NCI-H2227 treated with DMSO at 0.1 percent for 48 hours (cell line): ENCODE measurements at regions not wholly inside any gene's neighbourhood (a gene's known extent, or its start where the extent isn't known, plus 50 kb on each side); places are given as distances from the start of the nearest gene placed in this dataset.
"Not testable (repeated sequence)": the region's sequence is repeated elsewhere in the genome, so short reads cannot be mapped to it uniquely, and the experiment has no call there.

Experiments
- DNase-seq: peaks from one replicate; lab custom pipeline; 2025; lab: John Stamatoyannopoulos, UW

- DNase-seq: no peak
Measured at GRCh38 chr13:86051134-86052103, 252.2 kb upstream of the SLITRK6 start.

DNA sequence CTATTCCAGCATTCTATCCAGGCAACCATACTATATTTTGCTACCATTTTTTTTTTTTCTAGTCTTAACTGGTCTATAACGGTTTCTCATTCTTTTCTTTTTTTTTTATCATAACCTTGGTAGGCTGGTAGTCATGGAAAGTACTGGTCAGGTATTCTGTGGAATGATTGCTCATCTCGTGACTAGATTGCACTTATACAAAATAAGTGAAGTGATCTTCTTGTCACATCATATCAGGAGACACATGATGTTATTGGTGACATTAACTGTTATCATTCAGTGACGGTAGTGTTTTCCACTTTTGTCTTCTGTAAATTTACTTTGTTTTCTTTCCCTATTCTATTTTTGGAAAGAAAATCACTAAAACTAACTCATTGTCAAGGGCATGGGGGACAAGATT is 239.3 kb upstream of the SLITRK6 start:
- no peak for DNase-seq

- peak; percentile 82 for DNase-seq
Measured at GRCh38 chr13:86020351-86021002, 221.3 kb upstream of the SLITRK6 start.

- DNase-seq: no peak
Measured at GRCh38 chr13:86006317-86006716, 207.1 kb upstream of the SLITRK6 start.

- peak; percentile 13 for DNase-seq
Measured at GRCh38 chr13:86003029-86003428, 203.8 kb upstream of the SLITRK6 start.

DNA sequence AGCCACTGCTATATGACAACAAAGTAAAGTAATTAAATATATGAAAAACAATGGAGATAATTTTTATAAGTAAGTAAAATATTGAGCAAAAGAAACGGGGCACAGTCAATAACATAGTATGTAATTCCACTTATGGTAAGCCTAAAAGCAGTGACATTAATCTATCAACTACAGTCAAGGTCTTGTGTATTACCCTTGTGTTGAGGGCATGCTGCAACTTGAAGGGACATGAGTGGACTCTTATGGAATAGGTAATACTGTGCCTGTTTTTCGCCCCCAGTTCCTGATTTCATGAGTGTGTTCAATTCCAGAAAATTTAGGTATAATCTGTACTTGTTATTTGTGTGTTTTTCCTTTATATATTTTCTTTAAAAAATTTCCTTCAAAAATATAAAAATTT is 201.3 kb upstream of the SLITRK6 start:
- no peak for DNase-seq

GRCh38 chr13:85997587-85997986 is 198.4 kb upstream of the SLITRK6 start:
- DNase-seq: no peak

DNA sequence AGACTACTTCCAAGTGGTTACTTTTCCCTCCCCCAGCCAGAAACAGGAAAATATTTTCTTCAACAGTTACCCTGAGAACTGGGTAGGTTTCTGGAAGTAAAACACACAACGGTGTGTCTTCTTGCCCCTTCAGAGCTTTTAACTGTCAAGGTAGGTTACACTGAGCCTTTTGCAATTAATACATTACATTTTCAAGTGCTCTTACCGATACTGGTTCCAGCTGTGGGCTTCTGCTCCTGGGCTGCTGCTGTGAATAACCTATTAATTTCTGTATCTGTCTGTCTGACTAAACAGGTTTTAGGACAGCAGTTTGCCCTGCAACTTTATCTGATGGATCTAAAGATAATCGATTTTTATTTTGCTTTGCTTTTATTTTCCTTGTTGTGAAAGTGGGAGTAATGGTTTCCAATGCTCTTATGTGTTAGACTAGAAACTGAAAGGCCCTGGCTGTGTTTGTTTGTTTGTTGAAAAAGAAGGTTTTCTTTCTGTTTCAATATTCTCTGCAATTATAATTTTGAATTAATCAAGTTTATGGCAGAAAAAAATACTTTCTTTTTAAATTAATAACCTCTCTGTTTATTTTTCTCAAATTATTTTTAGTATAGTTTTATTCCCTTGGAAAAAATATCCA is 196.7 kb upstream of the SLITRK6 start:
- DNase-seq: no peak

DNA sequence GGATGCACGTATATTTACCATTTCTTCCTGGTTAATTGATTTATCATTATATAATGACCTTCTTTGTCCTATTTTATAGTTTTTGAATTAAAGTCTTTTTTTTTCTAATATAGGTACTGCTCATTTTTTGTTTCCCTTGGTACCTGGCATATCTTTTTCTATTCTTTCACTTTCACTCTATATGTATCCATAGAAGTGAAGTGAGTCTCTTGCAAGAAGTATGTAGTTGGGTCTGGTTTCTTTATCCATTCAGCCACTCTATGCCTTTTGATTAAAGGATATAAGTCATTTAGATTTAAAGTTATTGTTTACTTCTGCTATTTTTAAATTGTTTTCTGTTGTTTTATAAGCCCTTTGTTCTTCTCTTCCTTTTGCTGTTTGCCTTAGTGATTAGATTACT is 194.3 kb upstream of the SLITRK6 start:
- DNase-seq: no peak

GRCh38 chr13:85990397-85990796 is 191.2 kb upstream of the SLITRK6 start:
- DNase-seq: no peak

DNA sequence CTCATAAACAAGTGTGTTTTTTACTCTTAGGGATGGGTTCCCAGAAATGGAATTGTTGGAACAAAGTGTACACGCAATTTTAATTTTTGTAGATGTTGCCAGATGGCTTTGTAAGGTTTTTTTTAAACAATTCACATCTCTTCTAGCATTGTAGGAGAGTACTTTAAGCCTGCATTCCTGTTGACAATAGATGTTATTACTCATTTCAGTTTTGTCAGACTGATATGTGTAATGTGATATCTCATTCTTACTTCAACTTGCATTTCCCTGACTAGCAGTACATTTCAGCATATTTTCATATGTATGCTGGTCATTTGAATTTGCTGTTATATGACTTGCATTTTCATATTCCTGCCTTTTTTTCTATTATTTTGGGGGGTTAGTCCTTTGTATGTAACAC is 186.6 kb upstream of the SLITRK6 start:
- no peak for DNase-seq

DNA sequence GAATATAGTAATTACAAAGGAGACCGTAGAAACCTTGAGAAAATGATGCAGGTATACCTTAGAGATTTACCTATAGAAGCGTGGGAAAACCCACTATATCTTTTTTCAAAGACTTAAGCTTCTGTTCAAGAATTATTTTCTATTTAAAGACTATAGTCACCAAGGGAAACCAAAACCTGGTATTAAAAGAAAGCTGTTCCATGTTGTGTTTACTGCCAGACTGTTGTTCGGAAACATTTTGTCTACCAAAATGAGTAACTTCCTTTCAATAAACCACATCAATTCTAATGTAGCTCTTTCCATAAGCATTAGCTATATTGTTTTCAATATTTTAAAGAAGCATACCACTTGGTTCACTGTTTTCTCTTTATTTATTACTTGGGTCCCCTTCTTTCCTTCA is 182.9 kb upstream of the SLITRK6 start:
- DNase-seq: no peak

- DNase-seq: not testable (repeated sequence)
Measured at GRCh38 chr13:85980447-85980846, 181.2 kb upstream of the SLITRK6 start.

GRCh38 chr13:85976242-85976641 is 177.0 kb upstream of the SLITRK6 start:
- DNase-seq: no peak

DNA sequence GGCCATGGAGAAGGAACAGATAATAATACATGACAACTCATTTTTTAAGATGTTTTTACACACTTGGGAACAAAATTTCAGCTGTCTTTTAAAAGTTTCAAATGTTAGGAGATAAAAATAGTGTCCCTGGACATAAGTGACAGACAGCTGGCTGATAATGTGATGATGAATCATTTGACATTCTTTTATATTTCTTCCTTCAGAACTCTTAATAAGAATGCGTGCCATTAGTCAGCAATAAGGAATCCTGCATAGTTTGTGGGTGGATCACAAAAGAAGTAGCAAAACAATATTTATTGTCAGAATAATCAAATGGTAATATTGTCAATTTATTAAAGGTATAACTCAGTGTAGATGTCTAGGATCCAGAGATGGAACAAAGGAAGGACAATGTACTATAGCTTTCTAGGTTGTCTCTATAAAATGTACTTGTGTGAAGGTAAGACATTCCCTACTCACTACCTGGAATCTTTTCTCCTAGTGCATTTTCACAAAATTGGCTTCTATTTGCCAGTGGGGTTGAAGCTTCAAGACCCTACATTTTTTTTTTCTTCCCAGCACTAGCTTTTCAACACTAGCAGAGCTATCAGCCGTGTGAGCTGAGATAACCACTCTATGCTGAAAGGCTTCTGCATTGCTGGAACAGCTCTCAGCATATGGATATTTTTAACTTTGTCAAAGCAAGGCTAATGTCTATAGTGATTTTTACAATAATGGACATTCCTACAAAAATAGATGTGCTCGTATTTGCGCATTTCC is 175.6 kb upstream of the SLITRK6 start:
- DNase-seq: no peak

DNA sequence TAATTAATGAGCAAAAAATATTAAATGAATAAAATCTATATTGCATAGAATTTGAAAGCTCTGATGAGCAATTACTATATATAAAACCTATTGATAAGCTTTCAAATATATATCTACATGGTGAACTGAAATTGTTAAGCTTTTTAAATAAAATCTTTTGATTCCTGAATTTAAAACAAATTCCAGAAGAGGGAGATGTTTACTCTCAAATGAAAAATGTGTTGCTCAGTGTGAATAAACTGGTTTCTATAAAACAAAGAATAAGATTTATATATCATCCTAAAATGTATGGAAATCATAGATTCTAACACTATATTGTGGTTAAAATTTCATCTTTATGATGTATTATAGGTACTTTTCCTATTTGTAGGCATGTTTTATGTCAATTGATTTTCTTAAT is 171.5 kb upstream of the SLITRK6 start:
- DNase-seq: no peak

- DNase-seq: no peak
Measured at GRCh38 chr13:85969331-85969730, 170.1 kb upstream of the SLITRK6 start.

GRCh38 chr13:85935868-85936467 is 136.7 kb upstream of the SLITRK6 start:
- DNase-seq: no peak

GRCh38 chr13:85930108-85930507 is 130.9 kb upstream of the SLITRK6 start:
- no peak for DNase-seq

- DNase-seq: peak; percentile 0
Measured at GRCh38 chr13:85910962-85911361, 111.7 kb upstream of the SLITRK6 start.

DNA sequence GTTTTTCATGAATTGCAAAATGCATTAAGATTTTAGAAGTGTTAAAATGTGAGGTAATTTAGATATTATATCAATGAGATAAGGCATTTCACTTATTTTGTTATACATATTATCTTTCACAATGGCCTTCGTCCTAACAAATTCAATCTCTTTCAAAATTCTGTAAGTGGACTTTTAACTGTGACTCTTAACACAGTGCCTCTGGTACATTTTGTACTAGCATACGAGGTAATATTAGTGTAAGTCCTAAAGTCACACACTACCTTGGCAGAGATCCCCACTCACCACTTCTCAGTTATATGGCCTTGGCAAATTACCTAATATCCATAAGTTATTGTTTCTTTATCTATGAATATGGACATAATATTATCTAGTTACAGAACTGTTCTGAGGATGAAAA is 101.3 kb upstream of the SLITRK6 start:
- DNase-seq: no peak
